GM10266 (cell line): ENCODE measurements at regions not wholly inside any gene's neighbourhood (a gene's known extent, or its start where the extent isn't known, plus 50 kb on each side); places are given as distances from the start of the nearest gene placed in this dataset.

Source experiments
- DNase-seq: peaks from one replicate; pipeline ENCODE4 v3.0.0; 2012; ENCODE audit errors: extremely low spot score
- TF ChIP-seq, protein P1 (sequence below): IDR thresholded peaks from 2 replicates; pipeline ENCODE4 v1.5.1; 2012; ENCODE audit warnings: mild to moderate bottlenecking, low read depth; ENCODE audit not compliant: control insufficient read depth, insufficient read depth; ENCODE audit errors: missing control alignments

DNA sequence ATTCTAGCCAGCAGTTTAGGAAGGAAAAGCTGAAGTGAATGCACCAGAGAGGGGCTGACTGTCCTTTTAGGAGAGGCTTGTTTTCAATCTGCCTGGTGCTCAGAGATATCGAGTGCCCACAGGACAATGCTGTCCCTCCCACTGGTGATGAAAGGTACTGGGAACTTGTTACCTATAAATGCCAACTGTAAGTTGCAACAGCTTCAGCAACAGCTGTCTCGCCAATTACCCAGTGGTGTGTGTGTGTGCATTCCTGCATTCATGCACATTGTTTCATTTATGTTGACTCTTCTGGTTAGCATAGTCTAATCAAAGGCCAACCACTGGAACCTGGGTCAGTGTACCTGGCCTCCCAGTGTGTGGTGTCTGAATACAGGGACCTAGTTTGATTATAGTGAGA is 161.1 kb downstream of the CSNK1G3 start:
- DNase-seq = no peak
- TF ChIP-seq, protein P1, sequence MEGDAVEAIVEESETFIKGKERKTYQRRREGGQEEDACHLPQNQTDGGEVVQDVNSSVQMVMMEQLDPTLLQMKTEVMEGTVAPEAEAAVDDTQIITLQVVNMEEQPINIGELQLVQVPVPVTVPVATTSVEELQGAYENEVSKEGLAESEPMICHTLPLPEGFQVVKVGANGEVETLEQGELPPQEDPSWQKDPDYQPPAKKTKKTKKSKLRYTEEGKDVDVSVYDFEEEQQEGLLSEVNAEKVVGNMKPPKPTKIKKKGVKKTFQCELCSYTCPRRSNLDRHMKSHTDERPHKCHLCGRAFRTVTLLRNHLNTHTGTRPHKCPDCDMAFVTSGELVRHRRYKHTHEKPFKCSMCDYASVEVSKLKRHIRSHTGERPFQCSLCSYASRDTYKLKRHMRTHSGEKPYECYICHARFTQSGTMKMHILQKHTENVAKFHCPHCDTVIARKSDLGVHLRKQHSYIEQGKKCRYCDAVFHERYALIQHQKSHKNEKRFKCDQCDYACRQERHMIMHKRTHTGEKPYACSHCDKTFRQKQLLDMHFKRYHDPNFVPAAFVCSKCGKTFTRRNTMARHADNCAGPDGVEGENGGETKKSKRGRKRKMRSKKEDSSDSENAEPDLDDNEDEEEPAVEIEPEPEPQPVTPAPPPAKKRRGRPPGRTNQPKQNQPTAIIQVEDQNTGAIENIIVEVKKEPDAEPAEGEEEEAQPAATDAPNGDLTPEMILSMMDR = no peak

DNA sequence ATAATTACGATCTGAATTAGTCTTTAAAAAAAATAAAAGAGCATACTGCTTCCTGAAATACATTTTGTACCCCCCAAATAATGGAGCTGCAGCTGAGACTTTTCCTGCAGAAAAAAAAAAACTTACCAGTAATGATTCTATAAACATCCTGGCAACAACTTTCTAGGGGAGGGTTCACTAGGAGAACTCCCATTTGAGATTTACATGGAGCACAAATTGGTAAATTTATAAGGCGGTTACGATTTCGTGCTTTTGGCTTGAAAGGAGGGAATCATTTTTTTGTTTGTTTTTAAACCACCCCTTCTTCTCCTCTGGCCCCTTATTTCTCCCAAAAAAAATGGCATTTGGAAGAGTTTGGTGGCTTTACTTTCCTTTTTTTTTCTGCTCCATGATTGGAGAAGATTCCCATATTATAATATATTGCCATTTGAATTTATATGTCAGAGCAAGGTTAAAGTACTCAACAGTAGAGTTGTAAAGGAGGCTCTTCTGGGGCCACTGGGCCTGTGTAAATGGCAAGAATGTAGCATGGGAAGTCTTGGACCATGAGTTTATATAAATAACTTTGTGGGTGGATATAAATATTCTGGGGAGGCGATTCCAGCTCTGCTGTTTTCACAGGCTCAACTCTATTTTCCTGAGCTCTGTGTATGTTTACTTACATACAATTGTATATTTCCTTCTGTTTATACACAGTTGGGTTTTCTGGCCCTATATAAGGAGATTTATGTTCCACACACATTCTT is 159.9 kb downstream of the CSNK1G3 start:
- TF ChIP-seq, protein P1 = no peak
- no peak for DNase-seq

DNA sequence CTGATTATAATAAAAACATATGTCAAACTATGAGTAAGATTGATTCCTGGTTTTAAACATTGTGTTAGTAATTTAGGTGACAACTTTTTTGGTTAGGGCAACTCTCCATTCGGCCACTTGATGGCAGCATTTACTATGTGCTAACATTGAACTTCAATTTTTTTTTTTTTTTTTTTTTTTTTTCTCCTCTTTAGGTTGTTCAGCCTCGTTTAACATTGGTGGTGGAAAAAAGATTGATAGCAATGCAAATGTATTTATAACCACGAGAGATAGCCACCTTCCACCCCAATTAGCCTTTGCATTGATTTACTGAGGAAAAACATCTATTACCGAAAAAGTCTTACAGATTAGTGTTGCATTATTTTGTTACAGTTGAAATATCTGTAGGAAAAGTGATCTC is 159.1 kb downstream of the CSNK1G3 start:
- TF ChIP-seq, protein P1 = peak; percentile 70

More for the DNA sequence above, 159.1 kb downstream of the CSNK1G3 start:
- peak; percentile 28 for DNase-seq
